HepG2 (cell line): ENCODE measurements at regions not wholly inside any gene's neighbourhood (a gene's known extent, or its start where the extent isn't known, plus 50 kb on each side); places are given as distances from the start of the nearest gene placed in this dataset.

Experiments used
- ATAC-seq: fragments of 200-7000 bp; cut with Tn5 transposase; 3 replicates; pipeline ENCODE4 v1.9.1; 2020; ENCODE audit warnings: mild to moderate bottlenecking, moderate library complexity
- BruUV-seq: library from RNA; stranded (reverse); fragments of 400-500 nt; replicated peaks from 2 replicates; lab custom pipeline; 2021; lab: Mats Ljungman, UMichigan
- CTCF ChIA-PET: fragments of 300-600 bp; formaldehyde crosslinking; extraction: SDS; loops from one replicate; lab custom pipeline; 2021; ENCODE audit warnings: low total read pairs, inconsistent platforms, low intra/inter-chr PET ratio; lab: Yijun Ruan, JAX
- POLR2A ChIA-PET: fragments of 350-600 bp; sonication (Branson Sonifier 250); formaldehyde crosslinking; loops from one replicate; lab custom pipeline; 2020; ENCODE audit warnings: antibody characterized with exemption, inconsistent platforms; lab: Yijun Ruan, JAX
- DNase-seq: peaks from one replicate; pipeline ENCODE4 v3.0.0-alpha.2; 2015; ENCODE audit warnings: low spot score
- FAIRE-seq: peaks from 3 replicates; lab custom pipeline; 2011; peaks lifted over from hg19 to GRCh38; lab: Jason Lieb, UNC
- H2AFZ ChIP-seq: one replicate; pipeline ENCODE4 v1.6.1; 2011; ENCODE audit warnings: low read length, inconsistent platforms
- H3K27ac ChIP-seq: fragments of 300-600 bp; 3 replicates; pipeline ENCODE4 v1.8.0; 2011; ENCODE audit warnings: mixed run types, mild to moderate bottlenecking, mixed read lengths, low read length, inconsistent platforms; ENCODE audit not compliant: insufficient read depth; ENCODE audit errors: extremely low read length
- H3K27me3 ChIP-seq, 2 experiments: fragments of 200-600 bp in 1 of 2; 2 replicates in 1 of 2; 3 replicates in 1 of 2; pipeline versions ENCODE4 v1.6.0 to v1.8.0; 2011; ENCODE audit warnings: low read length in 2 of 2, mild to moderate bottlenecking in 2 of 2, moderate library complexity in 2 of 2, inconsistent platforms in 1 of 2; ENCODE audit not compliant: insufficient read depth in 2 of 2, control insufficient read depth in 1 of 2
- H3K36me3 ChIP-seq, 2 experiments: fragments of 200-600 bp in 1 of 2; replicated peaks in 1 of 2; 2 replicates in 1 of 2; 3 replicates in 1 of 2; pipeline versions ENCODE4 v1.5.1 to v1.8.0; 2011; ENCODE audit warnings: low read length in 2 of 2, inconsistent platforms in 1 of 2; ENCODE audit not compliant: insufficient read depth in 2 of 2, control insufficient read depth in 1 of 2
- H3K4me1 ChIP-seq: 2 replicates; pipeline ENCODE4 v1.5.1; 2012; ENCODE audit warnings: low read length, inconsistent platforms; ENCODE audit not compliant: insufficient read depth
- H3K4me2 ChIP-seq: 2 replicates; pipeline ENCODE4 v1.6.0; 2011; ENCODE audit warnings: low read depth, low read length, inconsistent platforms
- H3K4me3 ChIP-seq, 3 experiments: fragments of 200-600 bp in 1 of 3; sonication (generic), shearing (Covaris generic) in 1 of 3; replicated peaks in 1 of 3; 2 replicates each; pipeline ENCODE4 v1.5.1; 2011 to 2016; ENCODE audit warnings: low read length in 3 of 3, inconsistent platforms in 2 of 3, low read depth in 2 of 3, mild to moderate bottlenecking in 2 of 3, control low read depth in 1 of 3, mixed read lengths in 1 of 3; ENCODE audit not compliant: insufficient read depth in 1 of 3
- H3K79me2 ChIP-seq: one replicate; pipeline ENCODE4 v1.6.1; 2011; ENCODE audit warnings: low read length, inconsistent platforms; ENCODE audit not compliant: insufficient read depth
- H3K9ac ChIP-seq: 2 replicates; pipeline ENCODE4 v1.6.0; 2011; ENCODE audit warnings: mild to moderate bottlenecking, low read depth, low read length, inconsistent platforms; ENCODE audit not compliant: insufficient read depth
- H3K9me3 ChIP-seq: 2 replicates; pipeline ENCODE4 v1.5.1; 2012; ENCODE audit warnings: mild to moderate bottlenecking, low read length
- H4K20me1 ChIP-seq: 2 replicates; pipeline ENCODE4 v1.6.0; 2011; ENCODE audit warnings: inconsistent platforms, mild to moderate bottlenecking, low read length, moderate library complexity; ENCODE audit not compliant: insufficient read depth
- HOXD1 ChIP-seq: sonication (generic); formaldehyde crosslinking; IDR thresholded peaks from 2 replicates; pipeline ENCODE4 v1.5.0; 2020; ENCODE audit warnings: missing genetic modification reagents
- NFRKB ChIP-seq: fragments of 450-650 bp; IDR thresholded peaks from 2 replicates; pipeline ENCODE4 v1.6.1; 2017
- NPAS2 ChIP-seq: sonication (generic); formaldehyde crosslinking; IDR thresholded peaks from 2 replicates; pipeline ENCODE4 v1.8.0; 2022; ENCODE audit warnings: mild to moderate bottlenecking, missing genetic modification reagents, borderline replicate concordance
- PBX3 ChIP-seq: sonication (generic); formaldehyde crosslinking; IDR thresholded peaks from 2 replicates; pipeline ENCODE4 v1.8.1; 2023; ENCODE audit warnings: missing genetic modification reagents, inconsistent platforms, borderline replicate concordance
- RARA ChIP-seq: IDR thresholded peaks from 2 replicates; pipeline ENCODE4 v1.6.1; 2016; ENCODE audit warnings: missing genetic modification reagents, missing compliant biosample characterization
- TARDBP ChIP-seq: sonication (generic); formaldehyde crosslinking; IDR thresholded peaks from 2 replicates; pipeline ENCODE4 v1.8.0; 2022; ENCODE audit warnings: mild to moderate bottlenecking, missing genetic modification reagents
- ZNF138 ChIP-seq: sonication (generic); formaldehyde crosslinking; IDR thresholded peaks from 2 replicates; pipeline ENCODE4 v1.5.0; 2020; ENCODE audit warnings: mild to moderate bottlenecking, low read depth, missing genetic modification reagents
- ZNF282 ChIP-seq: fragments of 450-650 bp; IDR thresholded peaks from 2 replicates; pipeline ENCODE4 v1.6.1; 2018; ENCODE audit not compliant: partially characterized antibody
- ZNF558 ChIP-seq: sonication (generic); formaldehyde crosslinking; IDR thresholded peaks from 2 replicates; pipeline ENCODE4 v1.9.0; 2022; ENCODE audit warnings: mild to moderate bottlenecking, missing genetic modification reagents, borderline replicate concordance
- ZNF773 ChIP-seq: sonication (generic); formaldehyde crosslinking; IDR thresholded peaks from 2 replicates; pipeline ENCODE4 v1.4.0; 2020; ENCODE audit warnings: missing genetic modification reagents, borderline replicate concordance
- WGBS: methylation state at CpG from one replicate; pipeline ENCODE4 v1.1.6; 2017; ENCODE audit warnings: low lambda C conversion rate; 5-methylcytosine and 5-hydroxymethylcytosine counted together
- in situ Hi-C: cut with HindIII; loops from 2 replicates; pipeline ENCODE4 v1.10.0; 2017; ENCODE audit warnings: low pct_unique_long_range_greater_than_20kb; ENCODE audit not compliant: extremely low pct_ligation_motif_present
- intact Hi-C: fragments of 100-400 bp; cut with micrococcal nuclease; formaldehyde crosslinking; loops from one replicate; pipeline ENCODE4 v1.10.0; 2022; ENCODE audit not compliant: unreplicated experiment
- TF ChIP-seq, protein P1 (sequence below): IDR thresholded peaks from 2 replicates; pipeline ENCODE4 v1.6.1; 2016; ENCODE audit warnings: low read depth
- TF ChIP-seq, protein P2 (sequence below): sonication (generic); formaldehyde crosslinking; IDR thresholded peaks from 2 replicates; pipeline ENCODE4 v1.8.1; 2023; ENCODE audit warnings: mild to moderate bottlenecking, moderate library complexity, missing genetic modification reagents
- TF ChIP-seq, protein P3 (sequence below): sonication (generic); formaldehyde crosslinking; IDR thresholded peaks from one replicate; pipeline ENCODE4 v1.5.1; 2020; ENCODE audit warnings: mild to moderate bottlenecking, missing genetic modification reagents; ENCODE audit errors: not compliant biosample characterization
- TF ChIP-seq, protein P4 (sequence below): IDR thresholded peaks from 2 replicates; pipeline ENCODE4 v1.6.1; 2012; ENCODE audit warnings: inconsistent platforms

DNA sequence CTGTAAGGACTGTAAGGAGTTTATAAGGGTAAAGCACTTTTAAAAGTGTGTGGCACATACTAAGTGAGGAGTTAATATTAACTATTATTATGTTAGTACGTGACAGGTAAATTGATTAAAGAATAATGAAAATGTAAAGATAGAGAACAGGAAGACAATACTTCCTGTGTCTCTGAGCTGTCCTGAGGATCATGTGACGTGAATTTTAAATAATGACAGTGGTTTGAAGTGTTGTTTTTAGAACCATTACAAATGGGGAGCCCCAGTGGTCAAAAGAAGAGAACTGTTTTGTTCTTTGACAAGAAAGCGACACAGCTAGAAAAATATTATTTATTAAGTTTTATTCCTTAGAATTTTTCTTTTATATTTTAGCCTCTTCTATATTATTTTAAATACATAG, 241.2 kb upstream of the STARD13 start:
- Histone ChIP-seq H3K27ac (no peak overlapping the region), H4K20me1 (no peaks in the 10 kb centered on the region), H3K4me3 (no peak overlapping the region), H2AFZ (no peak overlapping the region), H3K9ac (no peak overlapping the region), H3K9me3 (no peaks in the 10 kb centered on the region), H3K36me3 (no peaks in the 10 kb centered on the region), H3K27me3 (no peaks in the 10 kb centered on the region), H3K4me1 (no peaks in the 10 kb centered on the region), H3K79me2 (no peaks in the 10 kb centered on the region), H3K4me2 (no peak overlapping the region)
- FAIRE-seq (no peak), ATAC-seq (no peak), DNase-seq (no peak)
- in situ Hi-C loops: loop anchor here (25.0 kb wide), 1 partner anchor 939 kb away; the partner anchor contains the start of gene PDS5B
- 94% methylated on average over 3 of the region's 3 CpGs for WGBS
- ChIA-PET POLR2A (no interaction called here), CTCF (no interaction called here)
- intact Hi-C loops: no loop called here
- no TSS peak for BruUV-seq
- TF ChIP-seq NPAS2 (CRISPR knock-in tag) (no peak), ZNF138 (no peak), NFRKB (no peak), HOXD1 (CRISPR knock-in tag) (no peak), PBX3 (CRISPR knock-in tag) (no peak), RARA (CRISPR knock-in tag) (no peak), ZNF773 (CRISPR knock-in tag) (no peak), ZNF282 (no peak), ZNF558 (CRISPR knock-in tag) (no peak), TARDBP (CRISPR knock-in tag) (no peak)
- TF ChIP-seq, protein P1, sequence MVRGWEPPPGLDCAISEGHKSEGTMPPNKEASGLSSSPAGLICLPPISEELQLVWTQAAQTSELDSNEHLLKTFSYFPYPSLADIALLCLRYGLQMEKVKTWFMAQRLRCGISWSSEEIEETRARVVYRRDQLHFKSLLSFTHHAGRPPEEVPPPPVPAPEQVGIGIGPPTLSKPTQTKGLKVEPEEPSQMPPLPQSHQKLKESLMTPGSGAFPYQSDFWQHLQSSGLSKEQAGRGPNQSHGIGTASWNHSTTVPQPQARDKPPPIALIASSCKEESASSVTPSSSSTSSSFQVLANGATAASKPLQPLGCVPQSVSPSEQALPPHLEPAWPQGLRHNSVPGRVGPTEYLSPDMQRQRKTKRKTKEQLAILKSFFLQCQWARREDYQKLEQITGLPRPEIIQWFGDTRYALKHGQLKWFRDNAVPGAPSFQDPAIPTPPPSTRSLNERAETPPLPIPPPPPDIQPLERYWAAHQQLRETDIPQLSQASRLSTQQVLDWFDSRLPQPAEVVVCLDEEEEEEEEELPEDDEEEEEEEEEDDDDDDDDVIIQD (CRISPR knock-in tag): no peak
- TF ChIP-seq, protein P2, sequence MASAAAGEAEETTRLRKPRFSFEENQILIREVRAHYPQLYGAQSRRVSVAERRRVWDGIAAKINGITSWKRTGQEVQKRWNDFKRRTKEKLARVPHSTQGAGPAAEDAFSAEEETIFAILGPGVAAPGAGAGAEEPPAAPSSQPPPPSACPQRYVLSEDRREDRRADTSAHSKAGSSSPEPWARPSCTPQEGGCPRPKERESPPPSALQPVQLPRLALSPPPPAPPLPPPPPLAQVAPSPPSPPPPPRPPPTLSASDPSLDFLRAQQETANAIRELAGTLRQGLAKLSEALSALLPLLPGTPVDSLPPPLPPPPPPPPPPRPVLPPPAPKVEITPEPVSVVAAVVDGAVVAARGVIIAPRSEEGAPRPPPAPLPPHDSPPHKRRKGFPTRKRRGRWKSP (CRISPR knock-in tag): no peak
- TF ChIP-seq, protein P3, sequence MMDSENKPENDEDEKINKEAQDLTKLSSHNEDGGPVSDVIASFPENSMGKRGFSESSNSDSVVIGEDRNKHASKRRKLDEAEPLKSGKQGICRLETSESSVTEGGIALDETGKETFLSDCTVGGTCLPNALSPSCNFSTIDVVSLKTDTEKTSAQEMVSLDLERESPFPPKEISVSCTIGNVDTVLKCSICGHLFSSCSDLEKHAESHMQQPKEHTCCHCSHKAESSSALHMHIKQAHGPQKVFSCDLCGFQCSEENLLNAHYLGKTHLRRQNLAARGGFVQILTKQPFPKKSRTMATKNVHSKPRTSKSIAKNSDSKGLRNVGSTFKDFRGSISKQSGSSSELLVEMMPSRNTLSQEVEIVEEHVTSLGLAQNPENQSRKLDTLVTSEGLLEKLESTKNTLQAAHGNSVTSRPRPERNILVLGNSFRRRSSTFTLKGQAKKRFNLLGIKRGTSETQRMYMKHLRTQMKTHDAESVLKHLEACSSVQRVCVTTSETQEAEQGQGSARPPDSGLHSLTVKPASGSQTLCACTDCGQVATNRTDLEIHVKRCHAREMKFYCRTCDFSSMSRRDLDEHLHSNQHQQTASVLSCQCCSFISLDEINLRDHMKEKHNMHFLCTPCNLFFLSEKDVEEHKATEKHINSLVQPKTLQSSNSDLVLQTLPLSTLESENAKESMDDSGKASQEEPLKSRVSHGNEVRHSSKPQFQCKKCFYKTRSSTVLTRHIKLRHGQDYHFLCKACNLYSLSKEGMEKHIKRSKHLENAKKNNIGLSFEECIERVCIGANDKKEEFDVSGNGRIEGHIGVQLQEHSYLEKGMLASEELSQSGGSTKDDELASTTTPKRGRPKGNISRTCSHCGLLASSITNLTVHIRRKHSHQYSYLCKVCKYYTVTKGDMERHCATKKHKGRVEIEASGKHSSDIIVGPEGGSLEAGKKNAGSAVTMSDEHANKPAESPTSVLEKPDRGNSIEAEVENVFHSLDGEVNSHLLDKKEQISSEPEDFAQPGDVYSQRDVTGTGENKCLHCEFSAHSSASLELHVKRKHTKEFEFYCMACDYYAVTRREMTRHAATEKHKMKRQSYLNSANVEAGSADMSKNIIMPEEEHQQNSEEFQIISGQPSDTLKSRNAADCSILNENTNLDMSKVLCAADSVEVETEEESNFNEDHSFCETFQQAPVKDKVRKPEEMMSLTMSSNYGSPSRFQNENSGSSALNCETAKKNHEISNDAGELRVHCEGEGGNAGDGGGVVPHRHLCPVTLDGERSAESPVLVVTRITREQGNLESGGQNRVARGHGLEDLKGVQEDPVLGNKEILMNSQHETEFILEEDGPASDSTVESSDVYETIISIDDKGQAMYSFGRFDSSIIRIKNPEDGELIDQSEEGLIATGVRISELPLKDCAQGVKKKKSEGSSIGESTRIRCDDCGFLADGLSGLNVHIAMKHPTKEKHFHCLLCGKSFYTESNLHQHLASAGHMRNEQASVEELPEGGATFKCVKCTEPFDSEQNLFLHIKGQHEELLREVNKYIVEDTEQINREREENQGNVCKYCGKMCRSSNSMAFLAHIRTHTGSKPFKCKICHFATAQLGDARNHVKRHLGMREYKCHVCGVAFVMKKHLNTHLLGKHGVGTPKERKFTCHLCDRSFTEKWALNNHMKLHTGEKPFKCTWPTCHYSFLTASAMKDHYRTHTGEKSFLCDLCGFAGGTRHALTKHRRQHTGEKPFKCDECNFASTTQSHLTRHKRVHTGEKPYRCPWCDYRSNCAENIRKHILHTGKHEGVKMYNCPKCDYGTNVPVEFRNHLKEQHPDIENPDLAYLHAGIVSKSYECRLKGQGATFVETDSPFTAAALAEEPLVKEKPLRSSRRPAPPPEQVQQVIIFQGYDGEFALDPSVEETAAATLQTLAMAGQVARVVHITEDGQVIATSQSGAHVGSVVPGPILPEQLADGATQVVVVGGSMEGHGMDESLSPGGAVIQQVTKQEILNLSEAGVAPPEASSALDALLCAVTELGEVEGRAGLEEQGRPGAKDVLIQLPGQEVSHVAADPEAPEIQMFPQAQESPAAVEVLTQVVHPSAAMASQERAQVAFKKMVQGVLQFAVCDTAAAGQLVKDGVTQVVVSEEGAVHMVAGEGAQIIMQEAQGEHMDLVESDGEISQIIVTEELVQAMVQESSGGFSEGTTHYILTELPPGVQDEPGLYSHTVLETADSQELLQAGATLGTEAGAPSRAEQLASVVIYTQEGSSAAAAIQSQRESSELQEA (CRISPR knock-in tag): no peak
- TF ChIP-seq, protein P4, sequence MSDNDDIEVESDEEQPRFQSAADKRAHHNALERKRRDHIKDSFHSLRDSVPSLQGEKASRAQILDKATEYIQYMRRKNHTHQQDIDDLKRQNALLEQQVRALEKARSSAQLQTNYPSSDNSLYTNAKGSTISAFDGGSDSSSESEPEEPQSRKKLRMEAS: no peak
